ENCODE measurements at regions not wholly inside any gene's neighbourhood (a gene's known extent, or its start where the extent isn't known, plus 50 kb on each side); places are given as distances from the start of the nearest gene placed in this dataset.

DNA sequence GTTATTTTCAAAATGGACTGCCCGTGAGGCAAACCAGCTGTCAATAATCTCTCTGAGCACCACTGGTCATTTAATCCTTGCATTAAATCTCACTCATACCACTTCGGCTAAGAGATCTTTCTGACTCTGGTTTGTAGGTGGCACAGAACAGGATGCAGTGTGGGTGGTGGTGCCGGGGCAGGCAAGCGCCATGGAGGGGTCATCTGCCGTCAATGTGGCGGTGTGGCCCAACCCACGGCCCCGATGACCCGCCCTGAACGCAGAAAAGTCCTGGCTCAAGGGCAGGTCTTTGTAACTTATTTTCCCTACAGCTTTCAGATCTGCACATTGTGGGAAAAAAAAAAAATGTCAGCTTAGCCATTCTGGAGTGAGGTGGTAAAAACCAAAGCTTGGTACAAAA lies 73.2 kb upstream of the MGMT start:
- TF ChIP-seq, protein P1, sequence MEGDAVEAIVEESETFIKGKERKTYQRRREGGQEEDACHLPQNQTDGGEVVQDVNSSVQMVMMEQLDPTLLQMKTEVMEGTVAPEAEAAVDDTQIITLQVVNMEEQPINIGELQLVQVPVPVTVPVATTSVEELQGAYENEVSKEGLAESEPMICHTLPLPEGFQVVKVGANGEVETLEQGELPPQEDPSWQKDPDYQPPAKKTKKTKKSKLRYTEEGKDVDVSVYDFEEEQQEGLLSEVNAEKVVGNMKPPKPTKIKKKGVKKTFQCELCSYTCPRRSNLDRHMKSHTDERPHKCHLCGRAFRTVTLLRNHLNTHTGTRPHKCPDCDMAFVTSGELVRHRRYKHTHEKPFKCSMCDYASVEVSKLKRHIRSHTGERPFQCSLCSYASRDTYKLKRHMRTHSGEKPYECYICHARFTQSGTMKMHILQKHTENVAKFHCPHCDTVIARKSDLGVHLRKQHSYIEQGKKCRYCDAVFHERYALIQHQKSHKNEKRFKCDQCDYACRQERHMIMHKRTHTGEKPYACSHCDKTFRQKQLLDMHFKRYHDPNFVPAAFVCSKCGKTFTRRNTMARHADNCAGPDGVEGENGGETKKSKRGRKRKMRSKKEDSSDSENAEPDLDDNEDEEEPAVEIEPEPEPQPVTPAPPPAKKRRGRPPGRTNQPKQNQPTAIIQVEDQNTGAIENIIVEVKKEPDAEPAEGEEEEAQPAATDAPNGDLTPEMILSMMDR (IDR thresholded peaks at IDR 0.05; ENCODE audit: extremely low read depth in 1 of 2, insufficient read depth in 1 of 2, low read depth in 1 of 2, low read length in 2 of 2), result no peak
- no peak for TF ChIP-seq EZH2 (IDR thresholded peaks at IDR 0.05; ENCODE audit: borderline replicate concordance, low read depth, low read length, severe bottlenecking)
- no peak for TF ChIP-seq MYC (IDR thresholded peaks at IDR 0.05; ENCODE audit: low read depth, low read length)
